ENCODE measurements at regions not wholly inside any gene's neighbourhood (a gene's known extent, or its start where the extent isn't known, plus 50 kb on each side); places are given as distances from the start of the nearest gene placed in this dataset.

DNA sequence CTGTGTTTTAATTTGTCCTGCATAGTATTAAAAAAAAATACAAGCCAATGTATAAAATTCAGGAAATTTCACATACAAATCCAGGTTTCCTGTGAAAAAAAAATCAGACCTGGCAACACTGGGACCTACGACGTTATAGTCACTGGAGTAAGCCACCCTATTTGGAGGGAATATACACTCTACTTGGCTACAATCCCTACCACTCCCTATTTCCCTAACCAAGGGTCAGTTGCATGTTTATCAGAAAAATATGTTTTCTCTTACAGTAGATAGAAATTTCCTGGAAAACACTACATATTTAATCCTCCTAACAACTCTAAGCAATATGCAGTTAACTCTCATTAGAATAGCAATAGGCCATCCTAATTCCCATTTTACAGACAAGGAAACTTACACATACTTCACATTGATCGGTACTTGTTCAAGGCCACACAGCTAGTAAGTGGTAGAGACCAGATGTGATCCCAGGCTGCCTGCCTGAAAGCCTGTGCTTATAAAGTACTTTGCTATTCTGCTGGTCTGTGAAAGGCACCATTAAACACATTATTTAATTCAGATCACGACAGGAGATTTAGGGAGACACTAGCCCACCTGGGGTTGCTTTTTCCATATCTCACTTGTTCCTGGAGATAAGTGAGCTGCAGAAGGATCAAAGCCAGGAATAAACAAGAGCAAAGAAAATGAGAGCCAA lies 70.8 kb downstream of the MFAP3 start:
- no peak for TF ChIP-seq EGR1 (IDR thresholded peaks at IDR 0.05; ENCODE audit: low read depth in 2 of 2)
- no peak for TF ChIP-seq SP1 (IDR thresholded peaks at IDR 0.05)
- TF ChIP-seq RXRA (IDR thresholded peaks at IDR 0.05): no peak
- TF ChIP-seq CTCF (IDR thresholded peaks at IDR 0.05; ENCODE audit: low read depth, low read length, missing input control): no peak
- TF ChIP-seq NR2F2 (IDR thresholded peaks at IDR 0.05): no peak
- no peak for TF ChIP-seq TAF1 (conservative IDR thresholded peaks at IDR 0.05)
- TF ChIP-seq JUND (IDR thresholded peaks at IDR 0.05): no peak
- no peak for TF ChIP-seq YY1 (IDR thresholded peaks at IDR 0.05)
- TF ChIP-seq ZBTB33 (IDR thresholded peaks at IDR 0.05): no peak
- no peak for TF ChIP-seq MAX (IDR thresholded peaks at IDR 0.05)
- TF ChIP-seq, protein P1, sequence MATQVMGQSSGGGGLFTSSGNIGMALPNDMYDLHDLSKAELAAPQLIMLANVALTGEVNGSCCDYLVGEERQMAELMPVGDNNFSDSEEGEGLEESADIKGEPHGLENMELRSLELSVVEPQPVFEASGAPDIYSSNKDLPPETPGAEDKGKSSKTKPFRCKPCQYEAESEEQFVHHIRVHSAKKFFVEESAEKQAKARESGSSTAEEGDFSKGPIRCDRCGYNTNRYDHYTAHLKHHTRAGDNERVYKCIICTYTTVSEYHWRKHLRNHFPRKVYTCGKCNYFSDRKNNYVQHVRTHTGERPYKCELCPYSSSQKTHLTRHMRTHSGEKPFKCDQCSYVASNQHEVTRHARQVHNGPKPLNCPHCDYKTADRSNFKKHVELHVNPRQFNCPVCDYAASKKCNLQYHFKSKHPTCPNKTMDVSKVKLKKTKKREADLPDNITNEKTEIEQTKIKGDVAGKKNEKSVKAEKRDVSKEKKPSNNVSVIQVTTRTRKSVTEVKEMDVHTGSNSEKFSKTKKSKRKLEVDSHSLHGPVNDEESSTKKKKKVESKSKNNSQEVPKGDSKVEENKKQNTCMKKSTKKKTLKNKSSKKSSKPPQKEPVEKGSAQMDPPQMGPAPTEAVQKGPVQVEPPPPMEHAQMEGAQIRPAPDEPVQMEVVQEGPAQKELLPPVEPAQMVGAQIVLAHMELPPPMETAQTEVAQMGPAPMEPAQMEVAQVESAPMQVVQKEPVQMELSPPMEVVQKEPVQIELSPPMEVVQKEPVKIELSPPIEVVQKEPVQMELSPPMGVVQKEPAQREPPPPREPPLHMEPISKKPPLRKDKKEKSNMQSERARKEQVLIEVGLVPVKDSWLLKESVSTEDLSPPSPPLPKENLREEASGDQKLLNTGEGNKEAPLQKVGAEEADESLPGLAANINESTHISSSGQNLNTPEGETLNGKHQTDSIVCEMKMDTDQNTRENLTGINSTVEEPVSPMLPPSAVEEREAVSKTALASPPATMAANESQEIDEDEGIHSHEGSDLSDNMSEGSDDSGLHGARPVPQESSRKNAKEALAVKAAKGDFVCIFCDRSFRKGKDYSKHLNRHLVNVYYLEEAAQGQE (IDR thresholded peaks at IDR 0.05): no peak
- TF ChIP-seq RAD21 (IDR thresholded peaks at IDR 0.05): no peak

Measured in liver (tissue), 3 donors.